Esophagus squamous epithelium (tissue), 5 donors: ENCODE measurements at regions not wholly inside any gene's neighbourhood (a gene's known extent, or its start where the extent isn't known, plus 50 kb on each side); places are given as distances from the start of the nearest gene placed in this dataset.

Experiments used
- DNase-seq: peaks from one replicate; lab custom pipeline; 2025; lab: John Stamatoyannopoulos, UW
- H3K27ac ChIP-seq, 4 donors: fragments of 200-600 bp; sonication (generic); one replicate each; pipeline ENCODE4 v1.5.1; 2016 to 2019; ENCODE audit warnings: mild to moderate bottlenecking in 1 of 4
- H3K27me3 ChIP-seq, 4 donors: fragments of 200-600 bp; sonication (generic); 1 replicate in 3 of 4; 2 replicates in 1 of 4; pipeline versions ENCODE4 v1.5.1 to v1.6.0; 2017 to 2021; ENCODE audit warnings: antibody characterized with exemption in 1 of 4
- H3K36me3 ChIP-seq, 3 donors: fragments of 200-600 bp; sonication (generic); one replicate each; pipeline ENCODE4 v1.5.1; 2016 to 2019
- H3K4me1 ChIP-seq, 3 donors: fragments of 200-600 bp; sonication (generic); one replicate each; pipeline ENCODE4 v1.5.1; 2017 to 2019
- H3K4me3 ChIP-seq, 4 donors: fragments of 200-600 bp; sonication (generic); 1 replicate in 3 of 4; 2 replicates in 1 of 4; pipeline ENCODE4 v1.5.1; 2016 to 2019; ENCODE audit warnings: mild to moderate bottlenecking in 2 of 4, moderate library complexity in 1 of 4
- H3K9me3 ChIP-seq, 3 donors: fragments of 200-600 bp; sonication (generic); one replicate each; pipeline ENCODE4 v1.5.1; 2016 to 2019
- POLR2A ChIP-seq, 4 donors: fragments of 450-650 bp; IDR thresholded peaks; one replicate each; pipeline ENCODE4 v1.6.1; 2017; ENCODE audit warnings: antibody characterized with exemption in 4 of 4, mild to moderate bottlenecking in 4 of 4, moderate library complexity in 3 of 4
- WGBS, 2 donors: methylation state at CpG; one replicate each; pipeline ENCODE4 v1.1.5; 2018; 5-methylcytosine and 5-hydroxymethylcytosine counted together
- intact Hi-C: fragments of 100-400 bp; cut with DNase I; formaldehyde crosslinking; loops from one replicate; pipeline ENCODE4 v1.15.0; 2022
- TF ChIP-seq, protein P1 (sequence below), 6 experiments: fragments of 450-650 bp in 4 of 6; fragments of 200-600 bp in 2 of 6; sonication (generic) in 2 of 6; IDR thresholded peaks; one replicate each; pipeline ENCODE4 v1.5.1; 2016 to 2019; ENCODE audit warnings: antibody characterized with exemption in 6 of 6, mild to moderate bottlenecking in 4 of 6, moderate library complexity in 4 of 6
- donor health status: DM: yes; HTN: yes; CAD: no.

DNA sequence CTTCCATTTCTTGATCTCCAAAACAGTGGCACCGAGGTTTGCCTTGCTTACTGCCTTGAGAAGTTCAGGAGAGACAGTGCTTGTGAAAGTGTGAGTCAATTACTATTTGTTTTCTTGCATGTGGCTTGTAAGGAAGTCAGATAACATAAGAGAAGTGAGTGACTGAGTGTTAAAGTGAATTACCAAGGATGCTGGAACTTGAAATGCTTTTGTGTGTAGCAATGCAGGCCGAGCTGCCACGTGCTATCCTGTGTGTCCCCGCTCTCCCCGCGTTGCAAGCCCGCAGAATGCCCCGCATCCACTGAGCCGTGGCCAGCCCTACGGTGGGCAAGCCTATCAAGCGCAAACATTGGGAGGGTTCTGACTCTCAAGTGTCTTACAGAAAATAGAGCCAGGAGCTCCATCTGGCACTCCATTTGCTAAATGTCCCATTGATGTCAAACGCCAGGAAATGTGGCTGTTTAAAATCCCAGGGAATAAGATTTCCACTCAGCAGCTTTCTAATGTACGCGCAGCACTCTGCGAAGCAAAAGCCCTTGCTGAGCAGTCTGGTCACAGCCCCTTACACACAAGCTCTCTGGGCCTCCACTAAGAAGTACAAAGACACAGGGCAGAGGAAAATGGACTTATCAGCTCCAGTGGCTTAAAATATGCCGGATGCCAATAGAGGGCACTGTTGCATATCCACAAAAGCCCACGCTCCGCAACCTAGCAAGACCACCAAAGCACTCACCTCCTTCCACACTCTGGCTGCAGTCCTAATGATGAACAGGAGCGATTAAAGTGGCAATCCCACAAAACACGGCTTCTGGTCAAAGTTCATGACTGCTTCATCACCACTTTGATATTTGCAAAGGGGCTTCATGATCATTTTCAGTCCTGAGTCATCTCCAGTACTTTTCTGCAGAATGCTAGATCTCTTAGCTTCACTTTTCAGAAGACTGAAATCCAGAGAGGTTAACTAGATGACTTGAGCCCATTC lies 158.0 kb upstream of the ITGB1 start:
- Histone ChIP-seq H3K4me3 (no peak overlapping the region), H3K9me3 (no peaks in the 10 kb centered on the region), H3K36me3 (no peaks in the 10 kb centered on the region), H3K27me3 (no peaks in the 10 kb centered on the region), H3K27ac (no peak overlapping the region), H3K4me1 (peaks cover 0 to 16% (median 6%) of the 10 kb centered on the region in 3 donors)
- intact Hi-C loops, result no loop called here
- 79 to 81% methylated on average over 12 to 16 of the region's 20 CpGs for whole genome bisulfite sequencing, 2 donors
- TF ChIP-seq POLR2A (IDR thresholded peaks at IDR 0.05), result no peak
- TF ChIP-seq, protein P1, sequence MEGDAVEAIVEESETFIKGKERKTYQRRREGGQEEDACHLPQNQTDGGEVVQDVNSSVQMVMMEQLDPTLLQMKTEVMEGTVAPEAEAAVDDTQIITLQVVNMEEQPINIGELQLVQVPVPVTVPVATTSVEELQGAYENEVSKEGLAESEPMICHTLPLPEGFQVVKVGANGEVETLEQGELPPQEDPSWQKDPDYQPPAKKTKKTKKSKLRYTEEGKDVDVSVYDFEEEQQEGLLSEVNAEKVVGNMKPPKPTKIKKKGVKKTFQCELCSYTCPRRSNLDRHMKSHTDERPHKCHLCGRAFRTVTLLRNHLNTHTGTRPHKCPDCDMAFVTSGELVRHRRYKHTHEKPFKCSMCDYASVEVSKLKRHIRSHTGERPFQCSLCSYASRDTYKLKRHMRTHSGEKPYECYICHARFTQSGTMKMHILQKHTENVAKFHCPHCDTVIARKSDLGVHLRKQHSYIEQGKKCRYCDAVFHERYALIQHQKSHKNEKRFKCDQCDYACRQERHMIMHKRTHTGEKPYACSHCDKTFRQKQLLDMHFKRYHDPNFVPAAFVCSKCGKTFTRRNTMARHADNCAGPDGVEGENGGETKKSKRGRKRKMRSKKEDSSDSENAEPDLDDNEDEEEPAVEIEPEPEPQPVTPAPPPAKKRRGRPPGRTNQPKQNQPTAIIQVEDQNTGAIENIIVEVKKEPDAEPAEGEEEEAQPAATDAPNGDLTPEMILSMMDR (IDR thresholded peaks at IDR 0.05), result peak in 4 of 6 experiments; percentile 11 to 33 (median 22)
- DNase-seq, result no peak

DNA sequence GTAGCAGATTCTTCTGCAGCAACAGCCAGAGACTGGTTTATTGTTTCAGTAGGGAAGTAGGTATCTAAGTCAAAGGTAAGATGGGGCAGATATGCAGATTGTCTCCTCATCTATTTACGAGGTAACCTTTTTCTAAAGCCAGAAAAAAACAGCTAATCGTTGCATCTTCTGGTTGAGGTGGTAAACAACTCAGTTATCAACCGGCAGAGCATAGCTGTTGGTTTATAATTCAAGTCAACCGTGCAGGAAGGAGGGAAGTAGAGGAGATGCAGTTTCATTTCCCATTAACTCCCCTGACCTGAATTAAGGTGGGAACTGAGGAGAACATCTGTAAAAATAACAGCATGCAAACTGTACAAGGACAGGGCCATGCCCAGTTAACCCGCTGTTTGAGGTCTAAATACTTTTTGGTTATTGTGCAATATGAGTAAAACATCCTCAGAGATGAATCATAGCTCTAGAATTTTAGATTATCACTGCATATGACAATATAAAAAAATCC lies 156.5 kb upstream of the ITGB1 start:
- intact Hi-C loops, result no loop called here
- no peak overlapping the region for H3K27ac ChIP-seq

DNA sequence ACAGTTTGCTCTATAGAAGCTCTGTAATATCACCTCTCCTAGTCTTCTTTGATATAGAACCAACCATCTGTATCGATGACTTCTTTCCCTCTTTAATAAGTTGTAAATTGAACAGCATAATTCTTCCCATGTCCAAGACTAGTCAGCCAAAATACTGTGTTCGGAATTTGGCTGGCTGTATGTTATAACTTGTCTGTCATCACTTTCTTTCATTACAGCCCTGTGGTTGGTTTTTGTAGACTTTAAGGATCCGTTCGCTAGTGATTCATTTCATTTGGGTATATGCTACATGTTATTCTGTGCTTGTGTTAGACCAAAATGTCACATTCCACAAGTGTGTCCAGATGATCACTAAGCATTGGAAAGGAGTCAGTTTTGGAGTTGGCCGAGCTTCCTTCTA lies 155.4 kb upstream of the ITGB1 start:
- 38 to 51% methylated on average over 5 of the region's 5 CpGs for WGBS, 2 donors
- TF ChIP-seq, protein P1 (IDR thresholded peaks at IDR 0.05), result no peak
- no peak for TF ChIP-seq POLR2A (IDR thresholded peaks at IDR 0.05)
- Histone ChIP-seq H3K27me3 (no peaks in the 10 kb centered on the region), H3K36me3 (no peaks in the 10 kb centered on the region), H3K27ac (no peak overlapping the region), H3K4me1 (peaks cover 0 to 16% (median 6%) of the 10 kb centered on the region in 3 donors), H3K4me3 (no peak overlapping the region), H3K9me3 (no peaks in the 10 kb centered on the region)
- intact Hi-C loops, result no loop called here
- no peak for DNase-seq

More for the DNA sequence above, 156.5 kb upstream of the ITGB1 start:
- 33 to 39% methylated on average over 5 of the region's 5 CpGs for WGBS, 2 donors
- Histone ChIP-seq H3K36me3 (no peaks in the 10 kb centered on the region), H3K27me3 (no peaks in the 10 kb centered on the region), H3K4me1 (peaks cover 0 to 16% (median 6%) of the 10 kb centered on the region in 3 donors), H3K9me3 (no peaks in the 10 kb centered on the region), H3K4me3 (no peak overlapping the region)
- no peak for DNase-seq
- TF ChIP-seq, protein P1 (IDR thresholded peaks at IDR 0.05), result no peak
- TF ChIP-seq POLR2A (IDR thresholded peaks at IDR 0.05), result no peak

DNA sequence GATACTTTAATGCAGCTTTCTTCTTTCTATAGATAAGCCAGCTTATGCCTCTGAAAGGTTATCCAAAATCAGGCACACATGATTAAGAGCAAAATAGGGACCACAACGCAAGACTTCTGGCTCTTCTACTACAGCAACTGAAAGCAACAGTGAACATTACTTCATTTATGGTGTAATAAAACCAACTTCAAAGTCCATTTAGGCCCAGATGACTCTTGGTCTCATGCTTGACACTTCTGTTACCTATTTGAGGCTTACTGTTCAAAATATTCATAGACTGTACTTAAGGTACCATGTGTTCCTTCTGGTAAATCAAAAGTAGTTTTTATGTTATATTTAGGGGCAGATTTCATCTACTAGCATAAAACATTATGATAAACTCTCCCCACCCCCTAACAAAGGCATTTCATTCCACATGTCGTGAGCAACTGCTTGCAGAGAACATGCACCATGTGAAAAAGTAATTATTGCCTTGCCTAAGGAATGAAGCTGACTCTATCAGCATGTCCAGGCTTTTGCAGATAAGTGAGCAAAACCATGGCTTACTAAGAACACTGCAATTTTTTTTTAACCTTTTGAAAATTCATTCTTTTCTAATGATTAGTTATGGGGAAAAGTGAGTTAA lies 154.9 kb upstream of the ITGB1 start:
- no peak for DNase-seq
- peaks cover 0 to 16% (median 6%) of the 10 kb centered on the region in 3 donors for H3K4me1 ChIP-seq

More for the DNA sequence above, 154.9 kb upstream of the ITGB1 start:
- no peaks in the 10 kb centered on the region for H3K36me3 ChIP-seq
- H3K27me3 ChIP-seq, result no peaks in the 10 kb centered on the region
- 60 to 74% methylated on average over 2 of the region's 2 CpGs for WGBS, 2 donors
- intact Hi-C loops, result no loop called here
- no peak overlapping the region for H3K4me3 ChIP-seq
- H3K27ac ChIP-seq, result no peak overlapping the region
- TF ChIP-seq, protein P1 (IDR thresholded peaks at IDR 0.05), result no peak
- no peak for TF ChIP-seq POLR2A (IDR thresholded peaks at IDR 0.05)
- H3K9me3 ChIP-seq, result no peaks in the 10 kb centered on the region
